ENCODE measurements at regions not wholly inside any gene's neighbourhood (a gene's known extent, or its start where the extent isn't known, plus 50 kb on each side); places are given as distances from the start of the nearest gene placed in this dataset.

DNA sequence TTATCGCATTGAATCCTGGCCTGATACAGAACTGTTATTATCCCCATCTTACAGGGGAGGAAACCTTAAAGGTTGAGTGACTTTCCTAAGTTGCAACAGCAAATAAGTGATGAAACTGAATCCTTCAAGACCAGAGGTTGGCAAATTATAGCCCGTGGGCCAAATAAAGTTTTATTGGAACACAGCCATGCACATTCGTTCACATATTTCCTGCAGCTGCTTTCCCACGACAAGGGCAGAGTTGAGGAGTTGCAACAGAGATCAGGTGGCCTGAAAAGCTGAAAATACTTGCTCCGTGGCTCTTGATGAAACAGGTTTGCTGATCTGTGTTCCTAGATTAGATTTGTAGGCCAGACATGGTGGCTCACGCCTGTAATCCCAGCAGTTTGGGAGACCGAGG lies 126.7 kb downstream of the PHETA1 start:
- TF ChIP-seq EP300 (IDR thresholded peaks at IDR 0.05) (no peak), POLR2A (IDR thresholded peaks at IDR 0.05; ENCODE audit: low read length) (no peak), SMC3 (IDR thresholded peaks at IDR 0.05) (no peak), NR3C1 (IDR thresholded peaks at IDR 0.05) (no peak), RNF2 (IDR thresholded peaks at IDR 0.05; ENCODE audit: borderline replicate concordance, low read depth) (no peak), RFX5 (IDR thresholded peaks at IDR 0.05) (no peak), GATA3 (IDR thresholded peaks at IDR 0.05; ENCODE audit: borderline replicate concordance) (no peak), HDAC2 (IDR thresholded peaks at IDR 0.05) (no peak)
- TF ChIP-seq, protein P1, sequence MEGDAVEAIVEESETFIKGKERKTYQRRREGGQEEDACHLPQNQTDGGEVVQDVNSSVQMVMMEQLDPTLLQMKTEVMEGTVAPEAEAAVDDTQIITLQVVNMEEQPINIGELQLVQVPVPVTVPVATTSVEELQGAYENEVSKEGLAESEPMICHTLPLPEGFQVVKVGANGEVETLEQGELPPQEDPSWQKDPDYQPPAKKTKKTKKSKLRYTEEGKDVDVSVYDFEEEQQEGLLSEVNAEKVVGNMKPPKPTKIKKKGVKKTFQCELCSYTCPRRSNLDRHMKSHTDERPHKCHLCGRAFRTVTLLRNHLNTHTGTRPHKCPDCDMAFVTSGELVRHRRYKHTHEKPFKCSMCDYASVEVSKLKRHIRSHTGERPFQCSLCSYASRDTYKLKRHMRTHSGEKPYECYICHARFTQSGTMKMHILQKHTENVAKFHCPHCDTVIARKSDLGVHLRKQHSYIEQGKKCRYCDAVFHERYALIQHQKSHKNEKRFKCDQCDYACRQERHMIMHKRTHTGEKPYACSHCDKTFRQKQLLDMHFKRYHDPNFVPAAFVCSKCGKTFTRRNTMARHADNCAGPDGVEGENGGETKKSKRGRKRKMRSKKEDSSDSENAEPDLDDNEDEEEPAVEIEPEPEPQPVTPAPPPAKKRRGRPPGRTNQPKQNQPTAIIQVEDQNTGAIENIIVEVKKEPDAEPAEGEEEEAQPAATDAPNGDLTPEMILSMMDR (IDR thresholded peaks at IDR 0.05), result no peak
- TF ChIP-seq, protein P2, sequence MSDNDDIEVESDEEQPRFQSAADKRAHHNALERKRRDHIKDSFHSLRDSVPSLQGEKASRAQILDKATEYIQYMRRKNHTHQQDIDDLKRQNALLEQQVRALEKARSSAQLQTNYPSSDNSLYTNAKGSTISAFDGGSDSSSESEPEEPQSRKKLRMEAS (IDR thresholded peaks at IDR 0.05), result no peak

Data from A549 (cell line).